IMR-90 (cell line): ENCODE measurements at regions not wholly inside any gene's neighbourhood (a gene's known extent, or its start where the extent isn't known, plus 50 kb on each side); places are given as distances from the start of the nearest gene placed in this dataset.

Source experiments
- ATAC-seq: fragments of 200-7000 bp; cut with Tn5 transposase; 2 replicates; pipeline ENCODE4 v1.9.1; 2020; ENCODE audit warnings: low read depth, mild to moderate bottlenecking, moderate library complexity
- BruUV-seq: library from RNA; stranded (reverse); fragments of 400-500 nt; replicated peaks from 2 replicates; lab custom pipeline; 2021; lab: Mats Ljungman, UMichigan
- CTCF ChIA-PET: fragments of 300-600 bp; formaldehyde crosslinking; extraction: SDS; loops from one replicate; lab custom pipeline; 2021; ENCODE audit warnings: antibody characterized with exemption; lab: Yijun Ruan, JAX
- POLR2A ChIA-PET: fragments of 300-600 bp; sonication (Branson Sonifier 250); formaldehyde crosslinking; loops from one replicate; lab custom pipeline; 2022; ENCODE audit warnings: antibody characterized with exemption; ENCODE audit not compliant: unreplicated experiment; lab: Charles Lee
- DNase-seq: peaks from one replicate; pipeline ENCODE4 v3.0.0; 2013
- H2AFZ ChIP-seq: replicated peaks from 2 replicates; pipeline ENCODE3; 2013; ENCODE audit warnings: low read length, mild to moderate bottlenecking; ENCODE audit not compliant: poor library complexity
- H2AK5ac ChIP-seq: 2 replicates; pipeline ENCODE4 v1.6.1; 2013; ENCODE audit warnings: low read depth, low read length, inconsistent platforms
- H2AK9ac ChIP-seq: replicated peaks from 2 replicates; pipeline ENCODE3; 2013; ENCODE audit warnings: mild to moderate bottlenecking, low read depth, low read length, moderate library complexity; ENCODE audit not compliant: poor library complexity
- H2BK120ac ChIP-seq: 2 replicates; pipeline ENCODE4 v1.6.1; 2013; ENCODE audit warnings: low read depth, low read length, inconsistent platforms
- H2BK15ac ChIP-seq: 3 replicates; pipeline ENCODE4 v1.6.1; 2013; ENCODE audit warnings: low read depth, low read length, inconsistent platforms
- H2BK20ac ChIP-seq: 2 replicates; pipeline ENCODE4 v1.6.1; 2013; ENCODE audit warnings: low read depth, mild to moderate bottlenecking, inconsistent platforms, low read length, moderate library complexity
- H2BK5ac ChIP-seq: 2 replicates; pipeline ENCODE4 v1.6.1; 2013; ENCODE audit warnings: mild to moderate bottlenecking, low read depth, low read length, inconsistent platforms; ENCODE audit not compliant: poor library complexity, severe bottlenecking
- H3K14ac ChIP-seq: replicated peaks from 2 replicates; pipeline ENCODE4 v1.6.1; 2013; ENCODE audit warnings: low read depth, low read length, inconsistent platforms
- H3K18ac ChIP-seq: 2 replicates; pipeline ENCODE4 v1.6.1; 2013; ENCODE audit warnings: low read depth, low read length, control low read depth
- H3K23ac ChIP-seq: 2 replicates; pipeline ENCODE4 v1.6.1; 2013; ENCODE audit warnings: low read depth, low read length, inconsistent platforms
- H3K27ac ChIP-seq: 2 replicates; pipeline ENCODE4 v1.5.1; 2013; ENCODE audit warnings: mild to moderate bottlenecking, control low read depth, low read length; ENCODE audit not compliant: insufficient read depth
- H3K27me3 ChIP-seq: 2 replicates; pipeline ENCODE4 v1.6.1; 2013; ENCODE audit warnings: low read length; ENCODE audit not compliant: control insufficient read depth, insufficient read depth
- H3K36me3 ChIP-seq: 2 replicates; pipeline ENCODE4 v1.6.1; 2013; ENCODE audit warnings: low read length, mixed read lengths; ENCODE audit not compliant: control insufficient read depth, insufficient read depth
- H3K4ac ChIP-seq: 2 replicates; pipeline ENCODE4 v1.6.1; 2013; ENCODE audit warnings: low read depth, low read length, inconsistent platforms
- H3K4me1 ChIP-seq: 2 replicates; pipeline ENCODE4 v1.6.1; 2013; ENCODE audit warnings: low read length, mixed read lengths; ENCODE audit not compliant: control insufficient read depth, insufficient read depth
- H3K4me2 ChIP-seq: 2 replicates; pipeline ENCODE4 v1.6.1; 2013; ENCODE audit warnings: low read depth, mild to moderate bottlenecking, control low read depth, low read length, moderate library complexity
- H3K4me3 ChIP-seq: 2 replicates; pipeline ENCODE4 v1.5.1; 2013; ENCODE audit warnings: low read depth, mild to moderate bottlenecking, control low read depth, low read length, moderate library complexity; ENCODE audit not compliant: insufficient read depth
- H3K56ac ChIP-seq: 2 replicates; pipeline ENCODE4 v1.6.1; 2013; ENCODE audit warnings: low read length, inconsistent platforms; ENCODE audit not compliant: insufficient read depth; ENCODE audit errors: extremely low read depth
- H3K79me1 ChIP-seq, 2 experiments: 2 replicates each; pipeline ENCODE4 v1.6.1; 2013; ENCODE audit warnings: low read length in 2 of 2, inconsistent platforms in 1 of 2, low read depth in 1 of 2
- H3K9ac ChIP-seq: 2 replicates; pipeline ENCODE4 v1.6.1; 2013; ENCODE audit warnings: low read depth, low read length, control low read depth
- H3K9me1 ChIP-seq: 2 replicates; pipeline ENCODE4 v1.6.1; 2013; ENCODE audit warnings: low read length, inconsistent platforms; ENCODE audit not compliant: insufficient read depth
- H3K9me3 ChIP-seq: 2 replicates; pipeline ENCODE4 v1.6.1; 2013; ENCODE audit warnings: low read length; ENCODE audit not compliant: control insufficient read depth, insufficient read depth
- H4K20me1 ChIP-seq: 2 replicates; pipeline ENCODE4 v1.6.1; 2013; ENCODE audit warnings: low read length, inconsistent platforms; ENCODE audit not compliant: insufficient read depth
- H4K5ac ChIP-seq: 2 replicates; pipeline ENCODE4 v1.6.1; 2013; ENCODE audit warnings: mild to moderate bottlenecking, low read depth, low read length, control low read depth
- H4K8ac ChIP-seq, 2 experiments: 2 replicates each; pipeline ENCODE4 v1.6.1; 2013; ENCODE audit warnings: low read depth in 2 of 2, low read length in 2 of 2, control low read depth in 1 of 2, inconsistent platforms in 1 of 2
- H4K91ac ChIP-seq: 2 replicates; pipeline ENCODE4 v1.6.1; 2013; ENCODE audit warnings: low read depth, low read length, inconsistent platforms; ENCODE audit not compliant: insufficient read depth
- BHLHE40 ChIP-seq: fragments of 150-350 bp; IDR thresholded peaks from 2 replicates; pipeline ENCODE4 v1.6.1; 2016; ENCODE audit warnings: mild to moderate bottlenecking, low read depth, low read length
- CEBPB ChIP-seq: IDR thresholded peaks from 2 replicates; pipeline ENCODE4 v1.6.1; 2012; ENCODE audit warnings: low read depth, low read length, improper control_type of control experiment
- CHD1 ChIP-seq: IDR thresholded peaks from 2 replicates; pipeline ENCODE4 v1.6.1; 2012; ENCODE audit warnings: low read depth, low read length, improper control_type of control experiment
- CTCF ChIP-seq: conservative IDR thresholded peaks from 2 replicates; pipeline ENCODE4 v1.5.1; 2012; ENCODE audit warnings: mild to moderate bottlenecking, low read depth, low read length, improper control_type of control experiment
- ELK1 ChIP-seq: fragments of 150-350 bp; IDR thresholded peaks from 2 replicates; pipeline ENCODE4 v1.6.1; 2016; ENCODE audit warnings: low read depth, mild to moderate bottlenecking, low read length, moderate library complexity, borderline replicate concordance
- FOS ChIP-seq: fragments of 150-350 bp; IDR thresholded peaks from 2 replicates; pipeline ENCODE4 v1.6.1; 2016; ENCODE audit warnings: low read depth, low read length
- MAFK ChIP-seq: IDR thresholded peaks from 2 replicates; pipeline ENCODE4 v1.6.1; 2012; ENCODE audit warnings: low read depth, low read length, improper control_type of control experiment
- MAZ ChIP-seq: IDR thresholded peaks from 2 replicates; pipeline ENCODE4 v1.6.1; 2012; ENCODE audit warnings: low read depth, mild to moderate bottlenecking, low read length, improper control_type of control experiment, moderate library complexity, borderline replicate concordance
- MXI1 ChIP-seq: IDR thresholded peaks from 2 replicates; pipeline ENCODE4 v1.6.1; 2012; ENCODE audit warnings: low read depth, mild to moderate bottlenecking, low read length, moderate library complexity, borderline replicate concordance
- NFE2L2 ChIP-seq: fragments of 150-350 bp; IDR thresholded peaks from 2 replicates; pipeline ENCODE4 v1.6.1; 2016; ENCODE audit warnings: low read depth, mild to moderate bottlenecking, low read length
- POLR2A ChIP-seq: IDR thresholded peaks from 2 replicates; pipeline ENCODE4 v1.6.1; 2012; ENCODE audit warnings: mild to moderate bottlenecking, low read depth, low read length
- RAD21 ChIP-seq: IDR thresholded peaks from 2 replicates; pipeline ENCODE4 v1.6.1; 2012; ENCODE audit warnings: low read length, improper control_type of control experiment
- RCOR1 ChIP-seq: IDR thresholded peaks from 2 replicates; pipeline ENCODE4 v1.6.1; 2012; ENCODE audit warnings: mild to moderate bottlenecking, low read length, improper control_type of control experiment; ENCODE audit not compliant: insufficient replicate concordance
- RFX5 ChIP-seq: IDR thresholded peaks from 2 replicates; pipeline ENCODE4 v1.8.0; 2012; ENCODE audit warnings: low read depth, mild to moderate bottlenecking, low read length, moderate library complexity
- SMC3 ChIP-seq: fragments of 150-350 bp; IDR thresholded peaks from 2 replicates; pipeline ENCODE4 v1.6.1; 2016; ENCODE audit warnings: low read depth, mild to moderate bottlenecking, antibody characterized with exemption, low read length, moderate library complexity
- USF2 ChIP-seq: fragments of 150-350 bp; IDR thresholded peaks from 2 replicates; pipeline ENCODE4 v1.6.1; 2017; ENCODE audit warnings: mild to moderate bottlenecking, antibody characterized with exemption, low read length, low read depth
- whole genome bisulfite sequencing, 2 experiments: methylation state at CpG; one replicate each; pipeline versions ENCODE4 v1.1.5 to v1.1.7; 2013; ENCODE audit warnings: missing lambda C conversion rate in 2 of 2; ENCODE audit not compliant: insufficient read length in 1 of 2; ENCODE audit errors: extremely low coverage in 2 of 2; 5-methylcytosine and 5-hydroxymethylcytosine counted together
- dilution Hi-C: fragments of 300-500 bp; cut with HindIII; formaldehyde crosslinking; loops from one replicate; pipeline ENCODE4 v1.14.3; 2018; ENCODE audit warnings: low sequenced_read_pairs; ENCODE audit not compliant: unreplicated experiment
- in situ Hi-C: fragments of 300-500 bp; cut with MboI; formaldehyde crosslinking; loops from 3 replicates; pipeline ENCODE4 v1.14.3; 2019; ENCODE audit warnings: low sequenced_read_pairs, inconsistent platforms, mixed read lengths
- intact Hi-C: fragments of 100-400 bp; cut with micrococcal nuclease; formaldehyde crosslinking; loops from 2 replicates; pipeline ENCODE4 v1.10.0; 2022

GRCh38 chr7:25718596-25718995 lies 433.4 kb upstream of the NFE2L3 start:
- Histone ChIP-seq H3K4me1 (no peaks in the 10 kb centered on the region), H4K5ac (no peak overlapping the region), H3K4ac (no peak overlapping the region), H4K8ac (no peak overlapping the region), H3K79me1 (no peaks in the 10 kb centered on the region), H3K14ac (no peak overlapping the region), H3K4me3 (no peak overlapping the region), H4K91ac (no peak overlapping the region), H2AK9ac (no peak overlapping the region), H3K27me3 (no peaks in the 10 kb centered on the region), H3K4me2 (no peak overlapping the region), H2AFZ (no peak overlapping the region), H3K36me3 (no peaks in the 10 kb centered on the region), H3K56ac (no peak overlapping the region), H4K20me1 (no peaks in the 10 kb centered on the region), H3K9me3 (no peaks in the 10 kb centered on the region), H2BK20ac (no peak overlapping the region), H3K9me1 (no peaks in the 10 kb centered on the region), H2AK5ac (no peak overlapping the region), H3K23ac (no peak overlapping the region), H2BK5ac (no peak overlapping the region), H3K27ac (no peak overlapping the region), H3K18ac (no peak overlapping the region), H2BK15ac (no peak overlapping the region), H3K9ac (no peak overlapping the region), H2BK120ac (no peak overlapping the region)
- ATAC-seq (no peak), DNase-seq (no peak)
- dilution Hi-C loops (no loop called here), in situ Hi-C loops (no loop called here), intact Hi-C loops (loop anchor here (1.0 kb wide), 1 partner anchor 44 kb away; no protein-coding TSS in a partner anchor)
- CTCF ChIA-PET: no interaction called here
- no peak for TF ChIP-seq POLR2A
- no peak for TF ChIP-seq RFX5
- TF ChIP-seq CHD1: no peak
- no peak for TF ChIP-seq ELK1
- TF ChIP-seq CTCF: no peak
- TF ChIP-seq SMC3: no peak
- TF ChIP-seq CEBPB: no peak
- no peak for TF ChIP-seq MXI1
- TF ChIP-seq USF2: no peak
- no peak for TF ChIP-seq NFE2L2
- no peak for TF ChIP-seq BHLHE40
- TF ChIP-seq MAFK: no peak
- TF ChIP-seq RAD21: no peak
- no peak for TF ChIP-seq RCOR1
- TF ChIP-seq FOS: no peak
- TF ChIP-seq MAZ: no peak
- BruUV-seq: no TSS peak
- WGBS, 2 experiments: no CpG with 5 or more reads among the region's 4 CpGs
- POLR2A ChIA-PET: no interaction called here
